AG10803 (cell line): ENCODE measurements at regions not wholly inside any gene's neighbourhood (a gene's known extent, or its start where the extent isn't known, plus 50 kb on each side); places are given as distances from the start of the nearest gene placed in this dataset.
"Not testable (repeated sequence)": the region's sequence is repeated elsewhere in the genome, so short reads cannot be mapped to it uniquely, and the experiment has no call there.

Experiments used
- DNase-seq: peaks from one replicate; pipeline ENCODE4 v3.0.0; 2010; ENCODE audit warnings: low read depth
- H3K4me3 ChIP-seq: 2 replicates; pipeline ENCODE4 v1.5.1; 2011; ENCODE audit warnings: mild to moderate bottlenecking, low read length, control low read depth
- TF ChIP-seq, protein P1 (sequence below): conservative IDR thresholded peaks from 2 replicates; pipeline ENCODE4 v1.5.1; 2011; ENCODE audit warnings: mild to moderate bottlenecking, low read length, control low read depth, inconsistent platforms

- not testable (repeated sequence) for DNase-seq, H3K4me3 ChIP-seq
These were observed 213.2 kb downstream of the BANP start for GRCh38 chr16:88164196-88165039.

GRCh38 chr16:88165040-88165544 lies 213.9 kb downstream of the BANP start:
- H3K4me3 ChIP-seq, DNase-seq: not testable (repeated sequence)

GRCh38 chr16:88165683-88166082 lies 214.4 kb downstream of the BANP start:
- not testable (repeated sequence) for H3K4me3 ChIP-seq, DNase-seq

- not testable (repeated sequence) for H3K4me3 ChIP-seq, DNase-seq
These were observed 215.1 kb downstream of the BANP start for GRCh38 chr16:88166209-88166773.

DNA sequence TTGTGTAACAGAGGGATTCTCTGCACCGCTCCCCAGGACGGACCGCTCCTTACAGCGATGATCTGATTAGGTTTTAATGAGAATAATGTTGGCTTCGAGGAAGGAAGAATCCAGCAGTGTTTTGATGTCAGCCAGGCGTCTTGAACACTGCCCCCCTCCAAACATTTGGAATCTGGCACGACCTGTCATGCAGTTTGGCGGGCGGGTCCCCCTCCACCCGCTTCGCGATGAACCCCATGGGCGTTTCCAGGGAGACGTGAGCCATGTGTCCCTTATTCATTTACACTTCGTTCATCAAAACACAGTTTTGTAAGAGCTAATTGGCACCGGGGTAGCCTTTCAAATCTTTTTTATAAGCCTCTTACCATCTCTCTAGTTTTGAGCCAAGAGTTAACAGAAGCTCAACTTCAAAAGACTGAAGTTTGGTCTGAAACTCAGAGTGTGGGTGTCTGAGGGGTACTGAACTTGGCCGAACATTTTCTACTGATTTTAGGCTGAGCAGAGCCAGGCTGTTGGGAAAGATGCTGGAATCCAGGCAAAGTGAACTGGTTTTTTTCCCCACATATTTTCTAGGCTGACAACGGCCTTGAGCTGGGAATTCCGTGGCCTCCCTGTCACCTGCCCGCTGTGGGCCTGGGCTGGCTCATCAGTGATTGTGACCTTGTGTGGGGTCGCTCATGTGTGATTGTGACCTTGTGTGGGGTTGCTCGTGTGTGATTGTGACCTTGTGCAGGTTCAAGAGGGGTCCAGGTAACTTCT lies 214.8 kb upstream of the ZNF469 start:
- not testable (repeated sequence) for DNase-seq, H3K4me3 ChIP-seq

DNA sequence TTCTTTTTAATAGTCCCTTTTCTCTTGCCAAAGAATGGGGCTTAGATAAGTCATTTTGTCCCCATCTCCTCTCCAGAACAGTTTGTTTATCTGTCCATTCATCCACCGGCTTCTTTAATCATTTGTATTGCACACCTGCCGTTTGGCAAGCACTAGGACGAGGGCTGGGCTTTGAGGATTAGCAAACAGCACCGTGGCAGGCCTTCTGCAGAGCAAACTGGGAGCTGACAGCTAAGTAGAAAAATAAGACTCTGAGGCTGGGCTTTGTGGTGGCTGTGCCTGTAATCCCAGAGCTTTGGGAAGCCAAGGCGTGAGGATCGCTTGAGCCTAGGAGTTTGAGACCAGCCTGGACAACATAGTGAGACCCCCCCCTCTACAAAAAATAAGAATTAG lies 214.2 kb upstream of the ZNF469 start:
- H3K4me3 ChIP-seq, DNase-seq: not testable (repeated sequence)

DNA sequence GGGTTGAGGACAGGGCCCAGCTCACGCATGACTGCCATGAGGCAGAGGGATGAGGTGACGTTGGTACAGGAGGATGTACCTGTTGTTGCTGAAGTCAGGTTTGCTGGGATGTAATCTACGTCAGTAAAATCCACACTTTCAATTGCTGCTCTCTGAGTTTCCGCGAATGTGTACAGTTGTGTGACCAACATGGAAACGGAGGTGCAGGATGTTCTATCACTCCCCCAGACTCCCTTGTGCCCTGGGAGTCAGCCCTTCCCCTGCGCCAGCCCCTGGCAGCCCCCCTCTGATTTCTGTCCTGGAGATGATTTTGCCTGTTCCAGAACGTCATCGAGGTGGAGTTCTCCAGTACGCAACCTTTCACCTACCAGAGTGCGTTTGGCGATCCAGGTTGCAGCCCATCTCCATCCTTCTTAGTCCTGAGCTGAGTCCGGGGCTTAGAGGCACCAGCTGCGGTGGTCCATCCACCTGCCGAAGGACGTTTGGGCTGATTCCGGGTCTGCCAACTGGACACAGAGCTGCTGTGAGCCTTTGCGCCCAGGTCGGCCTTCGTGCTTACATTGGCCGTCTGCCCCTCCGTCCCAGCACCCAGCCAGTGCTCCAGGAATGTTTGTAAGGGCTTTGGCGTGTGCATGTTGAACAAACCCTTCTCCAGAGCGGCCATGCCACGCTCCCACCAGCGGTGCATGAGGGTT lies 213.5 kb upstream of the ZNF469 start:
- not testable (repeated sequence) for H3K4me3 ChIP-seq

GRCh38 chr16:88169831-88170165 lies 213.0 kb upstream of the ZNF469 start:
- H3K4me3 ChIP-seq, DNase-seq: not testable (repeated sequence)

More for the DNA sequence above, 213.5 kb upstream of the ZNF469 start:
- not testable (repeated sequence) for DNase-seq

GRCh38 chr16:88170528-88170991 lies 212.2 kb upstream of the ZNF469 start:
- H3K4me3 ChIP-seq = no peak overlapping the region
- TF ChIP-seq, protein P1, sequence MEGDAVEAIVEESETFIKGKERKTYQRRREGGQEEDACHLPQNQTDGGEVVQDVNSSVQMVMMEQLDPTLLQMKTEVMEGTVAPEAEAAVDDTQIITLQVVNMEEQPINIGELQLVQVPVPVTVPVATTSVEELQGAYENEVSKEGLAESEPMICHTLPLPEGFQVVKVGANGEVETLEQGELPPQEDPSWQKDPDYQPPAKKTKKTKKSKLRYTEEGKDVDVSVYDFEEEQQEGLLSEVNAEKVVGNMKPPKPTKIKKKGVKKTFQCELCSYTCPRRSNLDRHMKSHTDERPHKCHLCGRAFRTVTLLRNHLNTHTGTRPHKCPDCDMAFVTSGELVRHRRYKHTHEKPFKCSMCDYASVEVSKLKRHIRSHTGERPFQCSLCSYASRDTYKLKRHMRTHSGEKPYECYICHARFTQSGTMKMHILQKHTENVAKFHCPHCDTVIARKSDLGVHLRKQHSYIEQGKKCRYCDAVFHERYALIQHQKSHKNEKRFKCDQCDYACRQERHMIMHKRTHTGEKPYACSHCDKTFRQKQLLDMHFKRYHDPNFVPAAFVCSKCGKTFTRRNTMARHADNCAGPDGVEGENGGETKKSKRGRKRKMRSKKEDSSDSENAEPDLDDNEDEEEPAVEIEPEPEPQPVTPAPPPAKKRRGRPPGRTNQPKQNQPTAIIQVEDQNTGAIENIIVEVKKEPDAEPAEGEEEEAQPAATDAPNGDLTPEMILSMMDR = no peak
- no peak for DNase-seq

- not testable (repeated sequence) for DNase-seq, H3K4me3 ChIP-seq
These were observed 211.6 kb upstream of the ZNF469 start for GRCh38 chr16:88171126-88171525.

DNA sequence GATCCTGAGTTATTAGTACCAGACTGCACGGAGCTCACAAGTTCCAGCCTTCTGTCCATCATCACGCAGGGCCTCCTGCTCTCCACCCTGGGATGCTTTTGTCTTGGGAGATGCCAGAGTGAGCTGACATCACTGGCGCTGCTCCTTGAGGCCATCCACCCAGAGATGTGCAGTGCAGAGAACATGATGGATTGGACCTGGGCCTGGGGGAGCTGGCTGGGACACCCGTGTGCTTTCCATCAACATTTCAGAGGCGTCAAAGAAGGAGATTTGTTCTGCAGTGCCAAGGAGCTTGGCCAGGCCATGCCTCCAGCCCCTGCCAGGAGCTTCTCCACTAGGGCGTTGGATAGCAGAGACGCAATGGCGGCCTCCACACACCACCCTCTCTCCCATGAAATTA lies 206.6 kb upstream of the ZNF469 start:
- DNase-seq, H3K4me3 ChIP-seq: not testable (repeated sequence)

GRCh38 chr16:88176591-88177180 lies 206.1 kb upstream of the ZNF469 start:
- H3K4me3 ChIP-seq, DNase-seq: not testable (repeated sequence)

- not testable (repeated sequence) for DNase-seq, H3K4me3 ChIP-seq
These were observed 204.5 kb upstream of the ZNF469 start for GRCh38 chr16:88178251-88178650.

GRCh38 chr16:88178896-88179295 lies 203.9 kb upstream of the ZNF469 start:
- not testable (repeated sequence) for H3K4me3 ChIP-seq, DNase-seq

- not testable (repeated sequence) for DNase-seq, H3K4me3 ChIP-seq
These were observed 199.5 kb upstream of the ZNF469 start for GRCh38 chr16:88182967-88183881.

DNA sequence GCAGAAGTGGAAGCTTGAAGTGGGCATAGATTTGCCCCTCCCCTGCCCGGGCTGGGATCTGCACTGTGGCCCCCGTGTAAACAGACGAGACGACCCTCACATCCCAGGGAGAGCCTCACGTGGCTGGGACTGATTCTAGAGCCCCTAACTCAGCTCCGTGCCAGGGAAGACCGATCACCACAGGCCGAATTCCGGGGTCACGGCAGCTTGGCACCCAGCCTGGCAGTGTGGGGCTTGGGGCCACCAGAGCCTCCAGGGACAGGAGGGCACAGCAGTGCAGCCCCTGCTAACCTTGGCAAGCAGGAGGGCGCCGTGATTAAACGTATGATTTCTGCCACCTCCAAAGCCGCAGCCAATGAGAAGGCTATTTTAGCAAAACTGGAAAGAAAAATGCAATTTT lies 198.7 kb upstream of the ZNF469 start:
- not testable (repeated sequence) for H3K4me3 ChIP-seq

More for the DNA sequence above, 198.7 kb upstream of the ZNF469 start:
- DNase-seq = not testable (repeated sequence)
